NCI-H2081 (cell line): ENCODE measurements at regions not wholly inside any gene's neighbourhood (a gene's known extent, or its start where the extent isn't known, plus 50 kb on each side); places are given as distances from the start of the nearest gene placed in this dataset.
"Not testable (repeated sequence)": the region's sequence is repeated elsewhere in the genome, so short reads cannot be mapped to it uniquely, and the experiment has no call there.

Experiments
- DNase-seq, 2 experiments: peaks; one replicate each; lab custom pipeline; 2025; lab: John Stamatoyannopoulos, UW

DNA sequence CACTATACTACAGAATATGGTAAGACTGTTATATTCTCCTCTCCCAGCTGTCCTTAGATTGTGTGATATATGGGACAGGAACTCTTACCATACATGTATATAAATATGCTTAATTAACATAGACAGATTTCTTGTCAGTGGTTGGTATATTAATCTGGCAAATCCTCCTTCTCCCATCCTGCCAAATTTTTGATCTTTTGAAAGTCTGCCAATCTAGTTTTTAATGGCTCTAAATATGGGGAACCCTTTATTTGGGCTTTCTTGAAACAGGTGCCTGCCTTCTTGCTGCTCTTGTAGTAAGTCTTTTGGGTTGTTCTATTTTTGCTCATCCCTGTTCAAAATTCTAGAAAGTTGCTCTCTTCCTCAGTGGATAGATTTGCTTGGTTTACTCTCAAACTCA lies 63.5 kb downstream of the SPATA31D1 start:
- no peak for DNase-seq

DNA sequence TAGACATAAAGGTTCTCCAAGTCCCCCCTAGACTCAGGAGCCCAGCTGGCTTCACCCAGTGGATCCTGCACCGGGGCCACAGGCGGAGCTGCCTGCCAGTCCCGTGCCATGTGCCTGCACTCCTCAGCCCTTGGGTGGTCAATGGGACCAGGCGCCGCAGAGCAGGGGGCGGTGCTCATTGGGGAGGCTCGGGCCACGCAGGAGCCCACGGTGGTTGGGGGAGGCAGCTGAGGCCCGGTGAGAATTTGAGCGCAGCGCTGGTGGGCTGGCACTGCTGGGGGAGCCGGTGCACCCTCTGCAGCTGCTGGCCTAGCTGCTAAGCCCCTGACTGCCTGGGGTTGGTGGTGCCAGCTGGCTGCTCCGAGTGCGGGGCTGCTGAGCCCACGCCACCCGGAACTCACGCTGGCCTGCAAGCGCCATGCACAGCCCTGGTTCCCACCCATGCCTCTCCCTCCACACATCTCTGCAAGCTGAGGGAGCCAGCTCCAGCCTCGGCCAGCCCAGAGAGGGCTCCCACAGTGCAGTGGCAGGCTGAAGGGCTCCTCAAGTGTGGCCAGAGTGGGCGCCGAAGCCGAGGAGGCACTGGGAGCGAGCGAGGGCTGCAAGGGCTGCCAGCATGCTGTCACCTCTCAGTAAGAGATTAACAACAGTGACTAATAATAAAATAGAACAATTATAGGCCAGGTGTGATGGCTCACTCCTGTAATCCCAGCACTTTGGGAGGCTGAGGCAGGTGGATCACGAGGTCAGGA lies 65.9 kb downstream of the SPATA31D1 start:
- no peak for DNase-seq

DNA sequence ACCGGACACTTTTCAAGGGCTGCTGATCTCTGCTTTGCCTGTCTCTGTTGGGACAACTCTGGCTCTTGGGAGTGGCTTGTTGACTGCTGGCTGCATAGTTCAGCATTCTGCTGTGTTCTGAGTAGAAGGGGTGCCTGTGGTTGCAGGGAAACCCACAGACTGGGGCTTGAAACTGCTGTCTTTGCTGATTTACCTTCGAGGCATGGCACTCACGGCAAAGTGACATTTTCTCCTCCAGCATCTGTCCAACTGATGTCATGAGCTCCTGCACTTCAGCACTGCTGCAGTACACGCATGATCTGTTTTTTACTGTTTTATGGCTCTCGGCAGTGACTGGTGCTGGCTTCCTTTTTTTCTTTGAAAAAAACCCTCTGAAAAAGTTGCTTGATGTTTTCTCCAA lies 69.2 kb downstream of the SPATA31D1 start:
- DNase-seq, result no peak

DNA sequence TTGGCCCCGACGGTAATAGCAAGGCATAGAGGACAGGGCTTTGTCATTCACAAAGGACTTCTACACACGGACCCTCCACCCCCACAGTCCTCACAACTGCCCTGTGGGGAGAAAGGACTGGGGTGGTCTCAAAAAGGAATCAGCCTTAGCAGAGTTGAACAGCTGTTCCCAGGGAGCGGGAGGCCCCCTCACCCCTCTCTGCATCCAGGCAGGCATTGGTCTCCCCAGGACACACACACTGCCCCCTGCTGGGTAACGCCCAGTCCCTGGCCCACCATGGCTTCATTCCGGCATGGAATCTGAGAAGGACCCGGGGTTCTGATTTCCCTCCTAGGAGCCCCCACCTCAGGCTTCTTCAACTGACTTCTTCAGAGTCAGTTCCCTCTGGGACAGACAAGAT lies 73.2 kb downstream of the SPATA31D1 start:
- DNase-seq, result not testable (repeated sequence)

GRCh38 chr9:82062245-82062644 lies 73.7 kb downstream of the SPATA31D1 start:
- DNase-seq, result no peak

- DNase-seq, result no peak
Observed at GRCh38 chr9:82073551-82074543, 85.3 kb downstream of the SPATA31D1 start.

DNA sequence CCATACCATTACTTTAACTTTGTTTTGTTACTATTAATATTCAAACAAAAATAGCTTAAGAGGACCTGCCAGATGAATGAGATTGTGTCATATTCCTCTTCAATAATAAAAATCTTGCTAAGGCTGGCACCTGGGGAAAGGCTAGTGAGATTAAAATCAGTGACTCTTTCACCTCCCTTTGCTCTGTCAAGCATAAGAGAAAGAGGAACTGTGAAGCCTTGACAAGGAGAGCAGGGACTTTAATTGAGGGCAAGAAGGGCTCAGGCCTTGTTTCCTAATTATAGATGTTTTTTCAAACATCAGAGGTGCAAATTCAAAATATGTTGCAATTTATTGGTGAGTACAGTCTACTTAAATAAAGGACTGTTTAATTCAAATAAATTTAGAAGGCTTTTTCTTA lies 91.7 kb downstream of the SPATA31D1 start:
- DNase-seq, result no peak

DNA sequence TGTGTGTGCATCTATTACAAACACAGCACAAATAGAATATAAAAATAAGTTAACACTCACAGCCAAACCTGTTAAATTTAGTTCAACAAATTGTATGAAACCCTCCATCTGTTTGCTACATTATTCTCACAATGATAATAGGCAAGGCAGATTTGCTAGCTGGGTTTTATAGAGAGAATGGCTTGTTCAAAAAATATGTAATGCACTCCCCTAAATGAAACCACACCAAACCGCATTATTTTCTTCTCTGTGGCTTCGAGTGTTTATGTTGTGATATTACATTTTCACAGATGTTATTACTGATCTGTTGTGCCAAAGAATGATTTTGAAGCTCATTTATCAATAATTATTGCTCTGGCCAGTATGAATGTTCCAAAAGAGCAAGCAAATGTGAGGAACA lies 92.9 kb downstream of the SPATA31D1 start:
- no peak for DNase-seq

DNA sequence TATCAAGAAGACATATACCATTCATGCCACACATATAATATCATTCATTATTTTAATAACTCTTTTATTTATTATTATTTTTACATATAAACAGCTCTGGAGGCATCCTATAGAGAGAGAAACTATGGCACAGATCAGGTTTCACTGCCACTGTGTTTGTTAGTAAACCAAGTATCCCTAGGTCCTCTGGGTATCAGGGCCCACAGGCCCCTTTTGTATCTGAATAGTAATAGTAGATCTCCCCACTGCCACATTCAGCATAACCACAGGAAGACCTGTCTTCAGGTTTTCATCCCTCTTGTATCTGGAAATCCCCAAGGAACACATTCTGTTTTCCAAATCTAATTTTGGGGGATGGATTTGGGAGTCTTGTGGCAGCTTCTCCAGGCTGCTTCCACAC lies 94.0 kb downstream of the SPATA31D1 start:
- DNase-seq, result no peak

DNA sequence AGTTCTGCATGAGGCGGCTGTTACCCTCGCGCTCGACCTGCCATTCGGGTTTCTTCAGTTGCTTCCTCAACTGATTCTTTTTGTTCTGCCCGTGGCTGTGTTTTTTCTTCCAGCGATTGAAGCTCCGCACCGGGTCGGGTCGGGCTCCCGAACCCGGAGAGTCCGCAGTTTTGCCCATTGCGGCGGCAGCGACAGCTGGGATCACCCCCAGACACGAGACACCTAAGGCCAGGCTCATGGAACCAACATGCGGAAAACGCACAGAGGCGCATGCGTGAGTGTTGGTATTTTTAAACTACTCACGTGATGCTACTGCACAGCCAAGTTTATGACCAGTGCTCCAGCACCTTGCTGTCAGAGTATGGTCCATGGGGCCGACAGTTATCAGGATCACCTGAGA lies 100.0 kb downstream of the SPATA31D1 start:
- DNase-seq, result no peak

GRCh38 chr9:82090046-82090445 lies 101.5 kb downstream of the SPATA31D1 start:
- DNase-seq, result peak; percentile 86 to 89

DNA sequence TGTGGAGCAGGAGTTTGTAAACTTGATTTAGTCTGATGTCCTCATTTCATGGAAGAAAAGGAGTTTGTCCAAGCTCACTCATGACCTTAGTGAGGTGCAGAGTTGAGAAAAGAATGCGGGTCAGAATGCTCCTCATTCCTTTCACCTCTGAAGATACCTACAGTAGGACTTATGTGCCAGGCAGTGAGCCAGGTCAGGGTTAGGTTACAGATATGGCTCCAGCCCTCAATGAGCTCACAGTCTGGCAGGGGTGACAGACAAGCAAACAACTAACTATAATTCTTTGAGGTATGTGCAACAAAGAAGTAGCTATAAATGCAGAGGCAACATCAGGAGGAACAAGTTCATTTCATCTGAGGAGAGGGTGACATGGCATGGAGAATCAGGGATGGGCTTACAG lies 102.5 kb downstream of the SPATA31D1 start:
- peak in 1 of 2 experiments; percentile 2 for DNase-seq

DNA sequence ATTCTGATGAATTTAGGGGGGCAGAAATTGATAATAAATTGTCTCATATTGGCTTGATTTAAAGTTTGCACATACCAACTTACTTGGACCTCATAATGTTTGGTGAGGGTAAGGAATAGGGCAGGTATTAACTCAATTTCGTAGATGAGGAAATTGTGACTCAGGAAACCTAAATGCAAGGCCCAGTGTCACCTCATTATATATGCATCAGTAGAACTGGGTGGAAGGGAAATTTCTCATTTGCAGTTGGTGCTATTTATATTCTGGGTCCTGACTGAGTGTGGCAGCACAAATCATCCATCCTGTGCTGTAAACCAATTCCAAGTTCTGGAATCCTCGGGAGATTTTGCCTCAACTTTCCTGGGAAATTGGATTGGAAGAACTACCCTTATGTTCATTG lies 103.0 kb downstream of the SPATA31D1 start:
- no peak for DNase-seq

- DNase-seq, result no peak
Observed at GRCh38 chr9:82101475-82101874, 112.9 kb downstream of the SPATA31D1 start.

DNA sequence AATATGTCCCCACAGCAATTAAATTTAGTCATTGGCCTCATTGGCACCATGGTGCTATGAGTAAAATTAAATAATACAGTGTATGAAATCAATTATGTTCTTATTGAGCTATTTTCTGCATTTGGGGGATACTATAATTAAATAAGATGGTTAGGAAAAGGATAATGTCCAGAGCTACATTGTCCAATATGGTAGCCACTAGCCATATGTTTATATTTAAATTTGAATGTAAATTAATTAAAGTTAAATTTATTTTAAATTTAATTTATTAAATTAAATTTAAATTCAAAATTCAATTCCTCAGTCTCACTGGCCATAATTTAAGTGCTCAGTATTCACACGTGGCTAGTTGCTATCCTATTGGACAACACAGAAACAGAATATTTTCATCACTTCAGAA lies 115.7 kb downstream of the SPATA31D1 start:
- no peak for DNase-seq

DNA sequence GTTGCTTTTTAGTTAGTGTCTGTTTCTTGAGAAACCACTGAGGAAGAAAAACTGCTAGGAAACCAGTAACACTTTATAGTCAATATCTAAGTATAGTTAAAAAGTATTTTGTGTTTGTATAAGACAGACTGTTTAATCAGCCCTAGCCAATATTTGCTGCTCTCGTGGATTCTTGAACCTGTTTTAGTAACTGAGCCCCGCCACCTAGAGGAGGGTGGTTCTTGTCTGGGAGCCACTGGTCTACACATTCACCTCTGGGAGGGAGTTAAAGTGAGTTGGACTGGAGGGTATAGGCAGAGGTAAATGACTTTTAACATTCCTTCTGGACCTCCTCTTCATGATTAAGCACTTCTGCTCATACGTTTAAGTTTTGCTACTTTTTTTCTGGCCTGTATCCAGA lies 117.2 kb downstream of the SPATA31D1 start:
- no peak for DNase-seq

DNA sequence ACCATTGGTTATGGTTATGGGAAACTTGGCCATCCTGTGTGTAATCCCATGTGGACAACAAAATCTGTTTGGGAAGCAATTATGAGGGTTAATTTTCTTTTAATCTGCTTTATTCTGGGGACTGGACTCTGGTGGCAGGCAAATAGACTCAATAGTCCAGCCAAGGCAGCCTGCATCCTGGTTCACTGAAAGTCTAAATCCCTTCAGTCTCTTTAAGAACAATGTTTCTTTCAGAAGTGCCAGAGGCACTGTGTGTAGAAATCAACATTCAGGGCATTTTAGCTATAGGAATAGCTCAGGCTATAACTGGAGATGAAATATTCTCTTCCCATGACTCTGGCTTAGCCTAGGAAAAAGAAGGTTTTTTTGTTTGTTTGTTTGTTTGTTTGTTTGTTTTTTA lies 118.0 kb downstream of the SPATA31D1 start:
- no peak for DNase-seq

- DNase-seq, result no peak
Observed at GRCh38 chr9:82108474-82108873, 119.9 kb downstream of the SPATA31D1 start.

GRCh38 chr9:82108941-82109340 lies 120.4 kb downstream of the SPATA31D1 start:
- DNase-seq, result no peak

DNA sequence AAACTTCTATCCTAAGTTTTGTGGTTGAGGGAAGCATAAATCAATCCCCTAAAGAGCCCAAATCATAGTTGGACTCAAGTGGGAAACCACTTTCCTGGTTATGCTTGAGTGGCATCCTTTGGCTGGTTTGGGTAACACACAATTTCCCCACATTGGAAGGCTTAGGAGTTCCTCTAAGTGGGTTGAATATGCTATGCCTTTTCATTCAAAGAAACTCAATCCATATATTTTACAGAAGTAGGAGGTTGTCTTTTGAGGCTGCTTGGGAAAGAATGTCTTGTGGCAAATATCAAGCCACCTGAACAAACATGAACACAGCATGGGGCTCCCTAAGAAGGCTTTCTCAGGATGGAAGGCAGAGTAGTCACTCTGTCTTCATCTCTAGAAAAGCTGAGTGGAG lies 121.1 kb downstream of the SPATA31D1 start:
- DNase-seq, result no peak

GRCh38 chr9:82110881-82111280 lies 122.3 kb downstream of the SPATA31D1 start:
- no peak for DNase-seq

DNA sequence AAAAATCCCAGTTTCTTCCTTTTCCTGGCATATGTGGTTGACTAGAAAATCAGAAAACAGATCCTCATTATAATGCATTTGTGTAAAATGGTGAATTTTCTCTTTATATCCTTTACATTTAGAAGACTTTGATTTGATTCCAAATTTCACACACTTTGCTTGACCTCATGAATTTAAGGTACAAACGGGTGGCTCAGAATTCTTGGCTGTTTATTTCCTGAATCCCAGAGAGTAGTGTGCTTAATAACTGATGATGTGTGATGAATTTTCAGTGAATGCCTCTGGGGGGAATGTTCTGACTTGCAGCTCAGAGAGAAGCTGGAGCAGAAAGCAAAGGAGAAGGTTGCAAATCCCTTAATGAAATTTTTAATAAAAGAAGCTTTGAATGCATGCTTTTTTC lies 126.8 kb downstream of the SPATA31D1 start:
- no peak for DNase-seq

- no peak for DNase-seq
Observed at GRCh38 chr9:82115900-82116299, 127.3 kb downstream of the SPATA31D1 start.
